K562 (cell line): ENCODE measurements at regions not wholly inside any gene's neighbourhood (a gene's known extent, or its start where the extent isn't known, plus 50 kb on each side); places are given as distances from the start of the nearest gene placed in this dataset.

Source experiments
- BMI1 ChIP-seq: fragments of 150-350 bp; IDR thresholded peaks from 2 replicates; pipeline ENCODE4 v1.6.1; 2014; ENCODE audit warnings: low read length
- C11orf30 ChIP-seq: fragments of 450-650 bp; IDR thresholded peaks from 2 replicates; pipeline ENCODE4 v1.6.1; 2016; ENCODE audit warnings: low read depth, mild to moderate bottlenecking
- CHCHD3 ChIP-seq: fragments of 250-450 bp; sonication (Bioruptor Pico); IDR thresholded peaks from 2 replicates; pipeline ENCODE4 v2.1.2; 2022; ENCODE audit warnings: mild to moderate bottlenecking
- HEY1 ChIP-seq: fragments of 250-450 bp; sonication (Bioruptor Pico); IDR thresholded peaks from 2 replicates; pipeline ENCODE4 v1.5.0; 2020; ENCODE audit warnings: mild to moderate bottlenecking, moderate library complexity, borderline replicate concordance
- NR2C2 ChIP-seq, 2 experiments: fragments of 200-800 bp in 1 of 2; sonication (Bioruptor generic) in 1 of 2; sonication (generic) in 1 of 2; formaldehyde crosslinking in 1 of 2; IDR thresholded peaks; 2 replicates each; pipeline versions ENCODE4 v1.6.1 to v1.8.0; 2016 to 2022; ENCODE audit warnings: mild to moderate bottlenecking in 1 of 2, missing compliant biosample characterization in 1 of 2, missing genetic modification characterization in 1 of 2, missing genetic modification reagents in 1 of 2
- PATZ1 ChIP-seq: fragments of 250-450 bp; sonication (Bioruptor Pico); IDR thresholded peaks from 2 replicates; pipeline ENCODE4 v1.5.0; 2020; ENCODE audit warnings: mild to moderate bottlenecking, borderline replicate concordance
- PRMT5 ChIP-seq: sonication (generic); formaldehyde crosslinking; IDR thresholded peaks from 2 replicates; pipeline ENCODE4 v1.5.0; 2020; ENCODE audit warnings: missing genetic modification reagents
- SP2 ChIP-seq: IDR thresholded peaks from 2 replicates; pipeline ENCODE4 v1.6.1; 2011; ENCODE audit warnings: mild to moderate bottlenecking, low read depth, low read length, moderate library complexity; ENCODE audit not compliant: poor library complexity, severe bottlenecking; ENCODE audit errors: extremely low read depth
- ZNF232 ChIP-seq: sonication (generic); formaldehyde crosslinking; IDR thresholded peaks from 2 replicates; pipeline ENCODE4 v1.8.0; 2022; ENCODE audit warnings: mild to moderate bottlenecking, missing genetic modification reagents

- TF ChIP-seq SP2 (no peak), HEY1 (CRISPR knock-in tag) (no peak), CHCHD3 (CRISPR knock-in tag) (no peak), NR2C2 (CRISPR knock-in tag; IDR thresholded peaks at IDR 0.05) (no peak), NR2C2 (tag; IDR thresholded peaks at IDR 0.05) (no peak), PATZ1 (CRISPR knock-in tag) (no peak), ZNF232 (CRISPR knock-in tag) (no peak), BMI1 (no peak), C11orf30 (no peak), PRMT5 (CRISPR knock-in tag) (no peak)
Observed at GRCh38 chr11:121722431-121723245, 269.9 kb upstream of the SORL1-AS1 start (continued).
